WERI-Rb-1 (cell line): ENCODE measurements at regions not wholly inside any gene's neighbourhood (a gene's known extent, or its start where the extent isn't known, plus 50 kb on each side); places are given as distances from the start of the nearest gene placed in this dataset.

Experiments used
- DNase-seq: peaks from one replicate; pipeline ENCODE4 v3.0.0-alpha.2; 2020
- H3K27ac ChIP-seq: fragments of 250-450 bp; sonication (Bioruptor Pico); 2 replicates; pipeline ENCODE4 v1.5.1; 2020; ENCODE audit warnings: mild to moderate bottlenecking, moderate library complexity
- H3K27me3 ChIP-seq: fragments of 250-450 bp; sonication (Bioruptor Pico); 2 replicates; pipeline ENCODE4 v1.5.1; 2021; ENCODE audit warnings: mild to moderate bottlenecking, low read depth, moderate library complexity; ENCODE audit not compliant: insufficient read depth, severe bottlenecking
- H3K36me3 ChIP-seq: fragments of 250-450 bp; sonication (Bioruptor Pico); 2 replicates; pipeline ENCODE4 v1.5.1; 2020; ENCODE audit warnings: mild to moderate bottlenecking, moderate library complexity
- H3K4me3 ChIP-seq: 2 replicates; pipeline ENCODE4 v1.5.1; 2011; ENCODE audit warnings: low read depth, mild to moderate bottlenecking, control low read depth, low read length
- H3K9me3 ChIP-seq: fragments of 250-450 bp; sonication (Bioruptor Pico); 2 replicates; pipeline ENCODE4 v1.5.1; 2021; ENCODE audit warnings: mild to moderate bottlenecking, moderate library complexity; ENCODE audit not compliant: severe bottlenecking
- CTCF ChIP-seq: IDR thresholded peaks from 2 replicates; pipeline ENCODE4 v1.5.1; 2011; ENCODE audit warnings: low read depth, mild to moderate bottlenecking, control low read depth, inconsistent platforms, low read length

- Histone ChIP-seq H3K27ac (no peak overlapping the region), H3K4me3 (no peak overlapping the region)
These were observed 575.3 kb upstream of the MEF2C start for GRCh38 chr5:89458332-89458656.

GRCh38 chr5:89457411-89458331 is 574.7 kb upstream of the MEF2C start:
- no peak overlapping the region for H3K4me3 ChIP-seq
- no peaks in the 10 kb centered on the region for H3K36me3 ChIP-seq
- no peaks in the 10 kb centered on the region for H3K9me3 ChIP-seq
- TF ChIP-seq CTCF: no peak
- DNase-seq: no peak
- no peak overlapping the region for H3K27ac ChIP-seq
- H3K27me3 ChIP-seq: no peaks in the 10 kb centered on the region

More at GRCh38 chr5:89458332-89458656, 575.3 kb upstream of the MEF2C start:
- no peak for TF ChIP-seq CTCF
- H3K27me3 ChIP-seq: no peaks in the 10 kb centered on the region
- DNase-seq: peak; percentile 12
- H3K36me3 ChIP-seq: no peaks in the 10 kb centered on the region
- H3K9me3 ChIP-seq: no peaks in the 10 kb centered on the region

DNA sequence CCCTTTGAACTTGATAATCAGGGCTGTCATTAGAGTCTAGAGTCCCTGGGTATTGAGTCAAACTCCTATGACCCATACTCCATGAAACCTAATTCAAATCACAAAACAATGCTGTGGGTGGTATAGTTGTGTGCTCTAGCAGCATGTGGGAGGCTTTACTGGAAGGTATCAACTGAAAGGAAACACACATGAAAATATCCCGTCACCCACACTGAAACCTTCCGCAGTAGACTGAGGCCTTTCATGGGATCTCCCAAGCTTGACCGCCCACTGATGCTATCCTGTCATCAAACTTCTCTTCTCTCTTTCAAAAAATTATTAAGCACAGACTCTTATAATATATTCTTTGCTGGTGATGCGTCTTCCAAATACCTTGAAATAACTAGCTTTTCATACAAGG is 569.1 kb upstream of the MEF2C start:
- no peak for DNase-seq
- Histone ChIP-seq H3K27me3 (no peaks in the 10 kb centered on the region), H3K27ac (no peak overlapping the region), H3K9me3 (no peaks in the 10 kb centered on the region), H3K36me3 (no peaks in the 10 kb centered on the region), H3K4me3 (no peak overlapping the region)
- TF ChIP-seq CTCF: no peak

DNA sequence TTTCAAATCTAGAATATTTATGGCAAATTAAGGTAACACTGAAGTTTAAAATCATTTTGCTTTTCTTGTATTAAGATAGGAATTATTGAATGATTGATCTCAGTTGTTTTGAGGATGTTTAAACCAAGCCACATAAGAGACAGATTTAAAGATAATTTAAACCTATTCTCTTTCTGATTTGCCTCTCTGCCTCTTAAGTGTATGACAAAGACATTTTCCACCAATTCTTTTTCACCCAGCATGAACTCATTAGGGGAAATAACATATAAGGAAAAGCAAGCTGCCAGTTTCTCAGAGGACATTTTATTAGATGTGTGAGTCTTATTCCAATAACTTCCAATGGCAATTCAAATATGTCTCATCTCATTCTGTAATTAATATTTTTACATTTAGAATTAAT is 568.3 kb upstream of the MEF2C start:
- no peak overlapping the region for H3K27ac ChIP-seq
- no peaks in the 10 kb centered on the region for H3K36me3 ChIP-seq
- H3K4me3 ChIP-seq: no peak overlapping the region
- no peaks in the 10 kb centered on the region for H3K9me3 ChIP-seq
- TF ChIP-seq CTCF: no peak
- H3K27me3 ChIP-seq: no peaks in the 10 kb centered on the region
- DNase-seq: no peak

GRCh38 chr5:89450149-89450538 is 567.2 kb upstream of the MEF2C start:
- DNase-seq: no peak
- Histone ChIP-seq H3K4me3 (no peak overlapping the region), H3K27me3 (no peaks in the 10 kb centered on the region), H3K36me3 (no peaks in the 10 kb centered on the region), H3K9me3 (no peaks in the 10 kb centered on the region), H3K27ac (no peak overlapping the region)
- no peak for TF ChIP-seq CTCF
